SU-DHL-6 (cell line): ENCODE measurements at regions not wholly inside any gene's neighbourhood (a gene's known extent, or its start where the extent isn't known, plus 50 kb on each side); places are given as distances from the start of the nearest gene placed in this dataset.

Experiments
- CTCF ChIP-seq: fragments of 200-600 bp; sonication (generic); IDR thresholded peaks from one replicate; pipeline ENCODE4 v1.5.1; 2017; ENCODE audit warnings: antibody characterized with exemption, mild to moderate bottlenecking, low read length, moderate library complexity; ENCODE audit not compliant: insufficient read depth, poor library complexity, severe bottlenecking
- EZH2phosphoT487 ChIP-seq: fragments of 200-600 bp; sonication (generic), shearing (Covaris generic); conservative IDR thresholded peaks from 2 replicates; pipeline ENCODE4 v1.6.1; 2018; ENCODE audit warnings: mild to moderate bottlenecking, antibody characterized with exemption, low read length, moderate library complexity, mixed read lengths

DNA sequence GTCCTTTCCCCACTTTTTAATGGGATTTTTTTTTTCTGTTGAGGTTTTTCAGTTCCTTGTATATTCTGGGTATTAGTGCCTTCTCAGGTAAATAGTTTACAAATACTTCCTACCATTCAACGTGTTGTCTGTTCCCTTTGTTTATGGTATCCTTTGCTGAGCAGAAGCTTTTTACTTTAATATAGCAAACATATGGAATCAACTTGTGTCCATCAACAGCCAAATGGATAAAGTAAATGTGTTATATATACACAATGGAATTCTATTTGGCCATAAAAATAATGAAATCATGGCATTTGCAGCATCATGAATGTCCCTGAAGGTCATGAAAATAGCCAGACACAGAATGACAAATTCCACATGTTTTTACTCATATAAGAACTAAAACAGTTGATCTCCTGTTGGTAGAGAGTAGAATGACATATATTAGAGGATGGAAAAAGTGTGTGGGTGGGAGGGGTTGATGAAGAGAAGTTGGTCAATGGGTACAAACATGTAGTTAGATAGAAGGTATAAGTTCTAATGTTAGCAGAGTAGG lies 500.8 kb downstream of the SLITRK6 start:
- TF ChIP-seq CTCF (no peak), EZH2phosphoT487 (no peak)
